NOMO-1 treated with dmso at 0.1 percent for 144 hours (cell line): ENCODE measurements at regions not wholly inside any gene's neighbourhood (a gene's known extent, or its start where the extent isn't known, plus 50 kb on each side); places are given as distances from the start of the nearest gene placed in this dataset.
"Not testable (repeated sequence)": the region's sequence is repeated elsewhere in the genome, so short reads cannot be mapped to it uniquely, and the experiment has no call there.

Experiments
- DNase-seq: peaks from one replicate; lab custom pipeline; 2025; ENCODE audit not compliant: unreplicated experiment; lab: John Stamatoyannopoulos, UW

DNA sequence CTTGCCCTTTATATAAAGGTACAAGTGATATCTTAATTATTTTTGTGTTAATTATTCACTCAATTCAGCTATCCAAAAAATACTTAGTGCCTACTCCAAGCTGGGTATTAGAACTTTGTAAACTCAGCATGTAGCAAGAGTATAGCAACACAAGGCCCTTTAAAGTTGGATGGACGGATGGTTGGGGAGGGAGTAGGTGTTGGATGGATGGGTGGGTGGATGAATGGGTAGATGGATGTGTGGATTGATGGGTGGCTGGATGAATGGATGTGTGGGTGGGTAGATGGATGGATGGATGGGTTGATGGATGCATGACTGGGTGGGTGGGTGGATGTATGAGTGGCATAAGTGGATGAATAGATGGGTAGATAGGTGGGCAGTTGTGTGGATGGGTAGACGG is 211.5 kb downstream of the BANP start:
- not testable (repeated sequence) for DNase-seq

DNA sequence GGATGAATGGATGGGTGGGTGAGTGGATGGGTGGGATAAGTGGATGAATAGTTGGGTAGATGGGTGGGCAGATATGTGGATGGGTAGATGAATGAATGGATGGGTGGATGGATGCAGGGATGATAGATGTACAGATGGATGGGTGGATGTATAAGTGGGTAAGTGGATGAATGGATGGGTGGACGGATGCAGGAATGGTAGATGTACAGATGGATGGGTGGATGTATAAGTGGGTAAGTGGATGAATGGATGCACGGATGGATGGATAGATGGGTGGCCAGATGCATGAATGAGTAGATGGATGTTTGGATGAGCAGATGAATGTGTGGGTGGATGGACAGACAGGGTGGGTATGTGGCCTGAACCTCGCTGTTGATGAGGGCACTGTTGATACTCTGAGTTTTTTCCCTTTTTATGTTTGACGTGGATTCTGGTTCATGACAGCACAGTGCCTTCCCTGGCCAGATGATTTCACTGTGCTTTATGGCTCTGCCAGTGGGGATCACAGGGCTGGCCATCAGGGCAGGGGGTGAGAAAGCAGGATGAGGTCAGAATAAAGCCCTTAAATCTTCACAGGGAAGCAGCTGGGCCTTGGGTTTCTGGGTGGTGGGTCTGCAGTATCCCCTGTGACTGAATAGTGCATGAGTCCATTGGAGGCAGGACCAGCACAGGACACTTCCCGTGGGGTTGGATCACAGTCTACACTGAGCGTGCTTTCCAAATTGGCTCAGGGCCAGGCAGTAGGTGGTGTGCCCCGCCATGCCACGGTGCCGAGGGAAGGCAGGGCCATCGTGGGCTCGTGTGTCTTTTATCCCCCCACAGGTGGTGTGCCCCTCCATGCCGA is 213.2 kb downstream of the BANP start:
- DNase-seq: not testable (repeated sequence)

DNA sequence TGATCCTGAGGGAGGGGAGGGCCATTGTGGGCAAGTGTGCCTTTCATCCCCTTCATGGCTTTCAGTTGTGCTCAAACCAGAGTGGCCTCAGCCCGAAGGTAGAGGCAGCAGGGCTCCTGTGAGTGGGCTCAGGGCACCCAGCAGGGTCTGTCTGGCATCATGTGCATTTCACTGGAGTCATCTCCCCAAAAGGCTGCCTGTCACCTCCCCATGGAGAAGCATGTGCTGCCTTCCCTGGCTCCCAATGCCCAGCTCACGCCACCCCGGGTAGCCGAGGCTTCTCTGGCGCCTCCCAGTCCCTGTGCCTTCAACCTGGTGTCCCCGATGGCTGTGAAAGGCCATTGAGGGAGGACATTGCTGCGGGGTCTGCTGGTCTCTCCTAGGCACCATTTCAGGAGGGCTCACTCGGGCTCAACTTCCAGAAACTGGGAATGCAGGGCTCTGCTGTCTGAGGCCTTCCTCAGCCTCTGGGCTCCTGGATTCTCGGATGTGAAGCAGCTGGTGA is 213.9 kb downstream of the BANP start:
- DNase-seq: not testable (repeated sequence)

DNA sequence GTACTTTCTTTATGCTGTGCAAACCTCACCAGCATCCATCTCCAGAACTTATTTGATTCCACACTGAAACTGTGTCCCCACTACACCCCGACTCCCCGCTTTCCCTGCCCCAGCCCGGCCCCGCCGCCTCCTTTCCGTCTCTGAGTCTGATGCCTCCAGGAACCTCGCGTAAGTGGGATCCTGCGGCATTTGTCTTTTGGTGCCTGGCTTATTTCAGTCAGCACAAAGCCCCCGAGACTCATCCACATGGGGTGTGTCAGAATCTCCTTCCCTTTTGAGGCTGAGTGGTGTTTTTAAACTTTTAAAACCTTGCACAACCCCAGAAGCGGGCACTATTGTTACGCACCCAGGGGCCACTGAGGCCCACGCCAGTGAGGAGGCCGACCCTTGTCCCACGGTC is 214.4 kb downstream of the BANP start:
- DNase-seq: not testable (repeated sequence)

DNA sequence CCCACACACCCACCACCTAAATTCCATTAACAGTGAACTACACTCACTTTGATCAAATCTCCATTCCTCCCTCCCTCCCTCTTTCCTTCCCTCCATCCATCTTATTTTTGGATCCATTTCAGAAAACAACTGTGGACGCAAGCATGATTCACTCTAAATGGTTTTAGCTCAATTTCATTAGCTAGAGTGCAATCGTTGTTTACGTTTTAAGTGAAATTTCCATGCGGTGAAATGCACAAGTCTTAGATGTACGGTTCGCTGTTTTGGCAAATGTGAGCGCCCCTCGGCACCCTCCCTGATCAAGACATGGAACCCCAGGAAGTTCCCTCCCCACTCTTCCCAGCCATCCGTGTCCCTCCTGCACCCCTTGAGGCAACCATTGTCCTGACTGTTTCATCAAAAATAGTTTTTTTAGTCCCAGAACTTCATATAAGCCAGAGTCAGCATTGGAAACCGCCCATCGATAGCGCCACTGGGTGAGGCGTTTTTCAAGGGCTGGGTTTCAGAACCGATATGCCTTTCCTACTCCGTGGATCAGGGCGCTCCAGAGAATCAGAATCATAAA is 215.1 kb downstream of the BANP start:
- not testable (repeated sequence) for DNase-seq

DNA sequence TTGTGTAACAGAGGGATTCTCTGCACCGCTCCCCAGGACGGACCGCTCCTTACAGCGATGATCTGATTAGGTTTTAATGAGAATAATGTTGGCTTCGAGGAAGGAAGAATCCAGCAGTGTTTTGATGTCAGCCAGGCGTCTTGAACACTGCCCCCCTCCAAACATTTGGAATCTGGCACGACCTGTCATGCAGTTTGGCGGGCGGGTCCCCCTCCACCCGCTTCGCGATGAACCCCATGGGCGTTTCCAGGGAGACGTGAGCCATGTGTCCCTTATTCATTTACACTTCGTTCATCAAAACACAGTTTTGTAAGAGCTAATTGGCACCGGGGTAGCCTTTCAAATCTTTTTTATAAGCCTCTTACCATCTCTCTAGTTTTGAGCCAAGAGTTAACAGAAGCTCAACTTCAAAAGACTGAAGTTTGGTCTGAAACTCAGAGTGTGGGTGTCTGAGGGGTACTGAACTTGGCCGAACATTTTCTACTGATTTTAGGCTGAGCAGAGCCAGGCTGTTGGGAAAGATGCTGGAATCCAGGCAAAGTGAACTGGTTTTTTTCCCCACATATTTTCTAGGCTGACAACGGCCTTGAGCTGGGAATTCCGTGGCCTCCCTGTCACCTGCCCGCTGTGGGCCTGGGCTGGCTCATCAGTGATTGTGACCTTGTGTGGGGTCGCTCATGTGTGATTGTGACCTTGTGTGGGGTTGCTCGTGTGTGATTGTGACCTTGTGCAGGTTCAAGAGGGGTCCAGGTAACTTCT is 214.8 kb upstream of the ZNF469 start:
- DNase-seq: not testable (repeated sequence)

DNA sequence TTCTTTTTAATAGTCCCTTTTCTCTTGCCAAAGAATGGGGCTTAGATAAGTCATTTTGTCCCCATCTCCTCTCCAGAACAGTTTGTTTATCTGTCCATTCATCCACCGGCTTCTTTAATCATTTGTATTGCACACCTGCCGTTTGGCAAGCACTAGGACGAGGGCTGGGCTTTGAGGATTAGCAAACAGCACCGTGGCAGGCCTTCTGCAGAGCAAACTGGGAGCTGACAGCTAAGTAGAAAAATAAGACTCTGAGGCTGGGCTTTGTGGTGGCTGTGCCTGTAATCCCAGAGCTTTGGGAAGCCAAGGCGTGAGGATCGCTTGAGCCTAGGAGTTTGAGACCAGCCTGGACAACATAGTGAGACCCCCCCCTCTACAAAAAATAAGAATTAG is 214.2 kb upstream of the ZNF469 start:
- not testable (repeated sequence) for DNase-seq

DNA sequence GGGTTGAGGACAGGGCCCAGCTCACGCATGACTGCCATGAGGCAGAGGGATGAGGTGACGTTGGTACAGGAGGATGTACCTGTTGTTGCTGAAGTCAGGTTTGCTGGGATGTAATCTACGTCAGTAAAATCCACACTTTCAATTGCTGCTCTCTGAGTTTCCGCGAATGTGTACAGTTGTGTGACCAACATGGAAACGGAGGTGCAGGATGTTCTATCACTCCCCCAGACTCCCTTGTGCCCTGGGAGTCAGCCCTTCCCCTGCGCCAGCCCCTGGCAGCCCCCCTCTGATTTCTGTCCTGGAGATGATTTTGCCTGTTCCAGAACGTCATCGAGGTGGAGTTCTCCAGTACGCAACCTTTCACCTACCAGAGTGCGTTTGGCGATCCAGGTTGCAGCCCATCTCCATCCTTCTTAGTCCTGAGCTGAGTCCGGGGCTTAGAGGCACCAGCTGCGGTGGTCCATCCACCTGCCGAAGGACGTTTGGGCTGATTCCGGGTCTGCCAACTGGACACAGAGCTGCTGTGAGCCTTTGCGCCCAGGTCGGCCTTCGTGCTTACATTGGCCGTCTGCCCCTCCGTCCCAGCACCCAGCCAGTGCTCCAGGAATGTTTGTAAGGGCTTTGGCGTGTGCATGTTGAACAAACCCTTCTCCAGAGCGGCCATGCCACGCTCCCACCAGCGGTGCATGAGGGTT is 213.5 kb upstream of the ZNF469 start:
- not testable (repeated sequence) for DNase-seq

DNA sequence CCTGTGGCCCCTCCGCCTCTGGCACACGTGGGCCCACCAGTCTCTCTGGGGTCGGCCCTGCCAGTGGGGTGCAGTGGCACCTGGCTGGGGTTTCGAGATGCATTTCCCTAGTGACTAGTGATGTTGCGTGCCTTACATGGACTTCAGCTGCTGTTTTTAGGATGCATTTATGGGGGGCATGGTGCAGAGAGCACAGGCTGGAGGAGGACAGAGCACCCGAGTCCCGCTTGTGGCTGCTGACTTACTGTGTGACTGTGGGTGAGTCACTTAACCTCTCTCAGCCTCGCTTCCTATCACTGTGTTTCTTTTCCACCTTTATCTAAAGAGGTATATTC is 213.0 kb upstream of the ZNF469 start:
- DNase-seq: not testable (repeated sequence)

DNA sequence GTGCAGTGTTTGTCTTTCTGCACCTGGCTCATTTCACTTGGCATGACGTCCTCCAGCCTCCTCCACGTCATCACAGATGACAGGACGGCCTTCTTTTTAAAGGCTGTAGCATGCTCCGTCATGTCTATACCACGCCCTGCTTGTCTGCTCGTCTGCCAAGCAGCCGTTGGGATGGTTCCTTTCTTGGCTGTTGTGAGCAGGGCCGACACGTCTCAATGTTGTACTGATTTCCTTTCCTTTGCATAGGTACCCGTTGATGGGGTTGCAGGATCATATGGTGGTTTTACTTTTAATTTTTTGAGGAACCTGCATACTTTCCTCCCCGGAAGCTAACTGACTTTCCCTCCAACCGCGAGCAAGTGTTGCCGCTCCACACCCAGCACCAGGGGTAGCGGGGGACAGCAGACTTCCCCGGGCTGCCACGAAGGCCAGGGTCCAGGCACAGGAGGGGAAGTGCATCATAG is 212.2 kb upstream of the ZNF469 start:
- no peak for DNase-seq

DNA sequence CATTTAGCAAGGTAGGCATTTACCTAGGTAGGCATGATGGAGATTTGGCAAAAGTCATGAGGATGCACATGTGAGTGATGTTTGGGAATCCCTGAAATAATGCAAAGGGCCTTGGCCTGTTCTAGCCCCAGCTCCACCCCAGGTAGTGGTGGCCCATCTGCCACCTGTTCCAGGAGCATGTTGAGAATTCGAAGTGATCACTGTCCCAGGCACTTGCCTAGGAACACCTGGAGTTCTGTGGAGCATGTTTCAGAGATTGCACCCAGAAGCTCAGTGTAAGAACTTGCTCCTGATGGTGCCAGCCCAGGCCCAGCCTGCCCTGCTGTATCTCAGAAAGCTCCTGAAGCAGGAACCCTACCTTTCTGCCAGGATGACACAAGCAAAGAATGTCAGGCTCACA is 211.6 kb upstream of the ZNF469 start:
- not testable (repeated sequence) for DNase-seq

DNA sequence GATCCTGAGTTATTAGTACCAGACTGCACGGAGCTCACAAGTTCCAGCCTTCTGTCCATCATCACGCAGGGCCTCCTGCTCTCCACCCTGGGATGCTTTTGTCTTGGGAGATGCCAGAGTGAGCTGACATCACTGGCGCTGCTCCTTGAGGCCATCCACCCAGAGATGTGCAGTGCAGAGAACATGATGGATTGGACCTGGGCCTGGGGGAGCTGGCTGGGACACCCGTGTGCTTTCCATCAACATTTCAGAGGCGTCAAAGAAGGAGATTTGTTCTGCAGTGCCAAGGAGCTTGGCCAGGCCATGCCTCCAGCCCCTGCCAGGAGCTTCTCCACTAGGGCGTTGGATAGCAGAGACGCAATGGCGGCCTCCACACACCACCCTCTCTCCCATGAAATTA is 206.6 kb upstream of the ZNF469 start:
- not testable (repeated sequence) for DNase-seq

DNA sequence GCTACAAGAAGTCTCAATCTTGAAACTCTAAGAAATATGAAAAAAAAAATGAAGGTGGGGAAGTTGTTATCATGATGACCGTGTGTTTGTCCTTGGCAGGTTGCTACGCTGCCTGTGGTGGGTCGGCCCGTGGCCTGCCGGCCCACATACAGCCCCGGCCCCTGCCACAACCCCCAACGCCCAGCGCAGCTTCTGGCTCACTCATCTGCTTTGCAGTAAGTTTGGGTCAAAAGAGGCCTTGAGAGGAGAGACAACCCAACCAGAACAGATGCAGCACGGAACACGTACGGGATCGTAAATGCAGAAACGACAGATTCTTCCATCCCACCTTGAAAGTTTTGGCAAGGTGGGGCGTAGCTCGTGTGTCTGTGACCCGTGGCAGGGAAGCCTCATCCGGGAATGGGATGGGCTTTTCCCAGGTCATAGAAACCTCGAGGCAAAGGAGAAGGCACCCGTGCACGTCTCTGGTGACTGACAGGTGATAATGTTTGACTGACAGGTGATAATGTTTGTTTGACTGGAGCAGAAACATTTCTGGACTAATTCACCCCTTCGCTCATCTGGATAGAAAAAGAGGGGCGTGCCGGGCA is 206.1 kb upstream of the ZNF469 start:
- not testable (repeated sequence) for DNase-seq

DNA sequence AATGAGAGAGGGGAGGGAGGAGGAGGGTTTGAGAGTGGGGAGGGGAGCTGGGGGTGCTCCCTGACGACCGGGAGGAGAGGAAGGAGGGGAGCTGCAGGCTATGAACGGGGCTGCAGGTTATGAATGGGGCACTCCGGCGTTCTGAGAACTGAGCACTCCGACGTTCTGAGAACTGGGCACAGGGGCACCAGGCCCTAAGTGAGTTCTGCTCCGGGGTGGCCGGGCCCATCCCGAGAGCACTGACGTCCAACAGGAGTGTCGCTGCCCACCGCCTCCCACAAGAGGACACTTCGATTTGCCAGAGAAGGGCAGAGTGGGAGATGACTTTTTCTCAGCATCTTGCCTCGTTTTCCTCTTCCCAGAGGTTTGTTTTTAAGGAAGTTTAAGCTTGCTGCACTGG is 204.5 kb upstream of the ZNF469 start:
- not testable (repeated sequence) for DNase-seq

DNA sequence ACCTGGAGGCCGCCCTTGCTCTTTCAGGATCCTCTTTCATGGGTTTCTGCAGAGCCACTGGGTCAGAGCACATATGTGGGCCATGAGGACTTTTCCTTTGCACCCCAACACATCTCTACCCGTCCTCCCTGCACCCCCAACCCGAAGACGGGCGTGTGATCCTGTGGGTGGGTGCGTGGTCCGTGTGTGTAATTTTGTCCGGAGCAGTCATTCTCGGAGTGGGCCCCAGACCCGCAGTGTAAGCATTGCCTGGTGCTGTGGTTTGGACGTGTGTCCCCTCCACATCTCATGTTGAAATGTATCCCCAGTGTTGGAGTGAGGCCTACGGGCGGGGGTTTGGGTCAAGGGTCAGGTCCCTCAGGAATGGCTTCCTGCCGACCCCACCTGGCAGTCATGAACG is 203.9 kb upstream of the ZNF469 start:
- not testable (repeated sequence) for DNase-seq

DNA sequence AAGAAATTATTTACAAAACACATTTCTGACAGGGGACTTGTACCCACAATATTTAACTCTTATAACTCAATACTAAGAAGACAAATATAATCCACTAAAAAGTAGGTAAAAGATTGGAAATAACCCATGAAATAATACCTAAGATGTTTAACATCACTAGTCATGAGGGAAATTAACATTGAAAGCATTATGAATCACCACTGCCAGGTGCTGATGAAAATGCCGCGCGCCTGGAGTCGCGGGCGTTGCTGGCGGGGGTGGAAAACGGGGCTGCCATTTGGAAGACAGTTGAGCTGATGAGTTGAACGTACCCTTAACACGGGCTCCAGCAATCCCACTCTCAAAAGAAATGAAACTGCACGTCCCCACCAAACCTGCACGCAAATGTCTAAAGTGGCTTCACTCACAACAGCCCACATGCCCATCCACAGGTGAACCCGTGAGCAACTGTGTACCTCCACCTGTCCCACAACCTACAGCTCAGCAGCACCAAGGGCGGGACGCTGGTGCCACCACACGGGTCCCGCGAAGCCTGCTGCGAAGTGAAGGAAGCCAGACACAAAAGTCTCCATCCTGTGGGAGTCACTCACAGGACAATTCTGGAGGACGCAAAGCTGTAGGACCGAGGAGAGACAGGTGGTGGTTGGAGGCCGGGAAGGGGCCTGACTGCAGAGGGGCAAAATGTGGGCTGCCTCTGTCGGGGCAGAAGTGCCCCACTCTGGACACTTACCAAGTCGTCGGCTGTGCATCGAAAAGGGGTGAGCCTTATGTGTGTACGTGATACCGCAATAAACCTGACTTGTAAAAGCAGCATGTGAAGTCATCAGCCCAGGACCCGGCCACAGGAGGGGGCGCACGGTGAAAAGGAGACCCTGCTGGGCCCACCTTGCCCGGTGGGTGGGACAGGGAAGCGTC is 199.5 kb upstream of the ZNF469 start:
- DNase-seq: not testable (repeated sequence)

DNA sequence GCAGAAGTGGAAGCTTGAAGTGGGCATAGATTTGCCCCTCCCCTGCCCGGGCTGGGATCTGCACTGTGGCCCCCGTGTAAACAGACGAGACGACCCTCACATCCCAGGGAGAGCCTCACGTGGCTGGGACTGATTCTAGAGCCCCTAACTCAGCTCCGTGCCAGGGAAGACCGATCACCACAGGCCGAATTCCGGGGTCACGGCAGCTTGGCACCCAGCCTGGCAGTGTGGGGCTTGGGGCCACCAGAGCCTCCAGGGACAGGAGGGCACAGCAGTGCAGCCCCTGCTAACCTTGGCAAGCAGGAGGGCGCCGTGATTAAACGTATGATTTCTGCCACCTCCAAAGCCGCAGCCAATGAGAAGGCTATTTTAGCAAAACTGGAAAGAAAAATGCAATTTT is 198.7 kb upstream of the ZNF469 start:
- DNase-seq: not testable (repeated sequence)

DNA sequence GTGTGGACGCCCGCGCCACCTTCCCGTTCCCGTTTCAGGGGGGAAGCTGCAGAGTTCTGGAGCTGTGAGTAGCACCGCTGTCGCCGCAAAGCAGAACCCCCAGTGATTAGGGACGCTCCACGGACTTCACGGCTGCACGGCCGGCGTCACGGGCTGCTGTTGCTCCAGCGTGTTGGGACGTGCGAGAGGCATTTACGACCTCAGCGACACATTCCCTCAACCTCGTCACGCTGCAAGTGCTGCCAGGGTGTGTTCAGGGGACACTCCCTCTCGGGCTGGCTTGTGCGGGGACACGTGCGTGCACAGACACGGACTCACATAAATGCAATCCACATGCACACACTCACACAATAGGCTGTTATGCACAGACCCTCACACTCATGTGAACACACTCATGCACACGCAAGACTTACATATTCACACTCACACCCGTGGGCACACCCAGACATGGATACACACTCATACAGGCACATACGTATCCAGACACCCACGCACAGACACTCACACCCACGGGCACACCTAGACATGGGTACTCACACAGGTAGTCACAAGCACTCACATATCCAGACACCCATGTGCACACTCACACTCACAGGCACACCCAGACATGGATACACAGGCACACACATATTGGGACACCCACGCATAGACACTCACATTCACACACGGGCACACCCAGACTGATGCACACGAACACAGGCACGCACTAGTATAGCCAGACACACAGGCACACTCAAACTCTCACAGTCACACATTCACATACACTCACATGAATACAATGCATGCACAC is 198.0 kb upstream of the ZNF469 start:
- not testable (repeated sequence) for DNase-seq

DNA sequence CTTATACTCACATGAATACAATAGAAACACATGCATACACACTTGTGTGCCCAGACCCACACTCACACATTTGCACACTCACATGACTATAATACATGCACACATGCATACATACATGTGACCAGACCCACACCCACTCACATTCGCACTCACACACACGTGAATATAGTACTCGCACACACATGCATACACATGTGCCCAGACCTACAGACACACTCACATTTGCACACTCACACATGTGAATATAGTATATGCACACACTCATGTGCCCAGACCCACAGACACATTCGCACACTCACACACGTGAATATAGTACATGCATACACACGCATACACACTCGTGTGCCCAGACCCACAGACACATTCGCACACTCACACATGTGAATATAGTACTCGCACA is 197.4 kb upstream of the ZNF469 start:
- DNase-seq: not testable (repeated sequence)
